ENCODE measurements at regions not wholly inside any gene's neighbourhood (a gene's known extent, or its start where the extent isn't known, plus 50 kb on each side); places are given as distances from the start of the nearest gene placed in this dataset.
"Not testable (repeated sequence)": the region's sequence is repeated elsewhere in the genome, so short reads cannot be mapped to it uniquely, and the experiment has no call there.

GRCh38 chrX:437661-438390 is 51.1 kb upstream of the PPP2R3B start:
- peak; percentile 49 for DNase-seq (ENCODE audit: low spot score)

- DNase-seq (ENCODE audit: low spot score), result no peak
Observed at GRCh38 chrX:439241-439640, 52.5 kb upstream of the PPP2R3B start.

GRCh38 chrX:439719-440118 is 53.0 kb upstream of the PPP2R3B start:
- DNase-seq (ENCODE audit: low spot score), result no peak

GRCh38 chrX:440636-441035 is 53.9 kb upstream of the PPP2R3B start:
- DNase-seq (ENCODE audit: low spot score), result no peak

GRCh38 chrX:443536-444210 is 57.0 kb upstream of the PPP2R3B start:
- DNase-seq (ENCODE audit: low spot score), result no peak

GRCh38 chrX:444305-444704 is 57.6 kb upstream of the PPP2R3B start:
- DNase-seq (ENCODE audit: low spot score), result no peak

GRCh38 chrX:445727-446126 is 59.0 kb upstream of the PPP2R3B start:
- DNase-seq (ENCODE audit: low spot score), result no peak

GRCh38 chrX:446245-446644 is 59.5 kb upstream of the PPP2R3B start:
- no peak for DNase-seq (ENCODE audit: low spot score)

GRCh38 chrX:447052-447451 is 60.3 kb upstream of the PPP2R3B start:
- no peak for DNase-seq (ENCODE audit: low spot score)

GRCh38 chrX:451750-452149 is 65.0 kb upstream of the PPP2R3B start:
- DNase-seq (ENCODE audit: low spot score), result not testable (repeated sequence)

- DNase-seq (ENCODE audit: low spot score), result no peak
Observed at GRCh38 chrX:452598-452997, 65.9 kb upstream of the PPP2R3B start.

GRCh38 chrX:454514-454913 is 67.8 kb upstream of the PPP2R3B start:
- DNase-seq (ENCODE audit: low spot score), result not testable (repeated sequence)

GRCh38 chrX:455199-455598 is 68.5 kb upstream of the PPP2R3B start:
- DNase-seq (ENCODE audit: low spot score), result no peak

GRCh38 chrX:455673-456072 is 69.0 kb upstream of the PPP2R3B start:
- DNase-seq (ENCODE audit: low spot score), result no peak

GRCh38 chrX:456146-456545 is 69.4 kb upstream of the PPP2R3B start:
- DNase-seq (ENCODE audit: low spot score), result no peak

GRCh38 chrX:456551-457291 is 70.0 kb upstream of the PPP2R3B start:
- peak; percentile 2 for DNase-seq (ENCODE audit: low spot score)

- DNase-seq (ENCODE audit: low spot score), result no peak
Observed at GRCh38 chrX:457292-457679, 70.6 kb upstream of the PPP2R3B start.

- no peak for DNase-seq (ENCODE audit: low spot score)
Observed at GRCh38 chrX:458631-459061, 71.9 kb upstream of the PPP2R3B start.

- no peak for DNase-seq (ENCODE audit: low spot score)
Observed at GRCh38 chrX:459611-460010, 72.9 kb upstream of the PPP2R3B start.

- no peak for DNase-seq (ENCODE audit: low spot score)
Observed at GRCh38 chrX:460116-460515, 73.4 kb upstream of the PPP2R3B start.

- DNase-seq (ENCODE audit: low spot score), result no peak
Observed at GRCh38 chrX:460823-461640, 74.3 kb upstream of the PPP2R3B start.

- DNase-seq (ENCODE audit: low spot score), result no peak
Observed at GRCh38 chrX:462853-463252, 76.1 kb upstream of the PPP2R3B start.
